ENCODE measurements at regions not wholly inside any gene's neighbourhood (a gene's known extent, or its start where the extent isn't known, plus 50 kb on each side); places are given as distances from the start of the nearest gene placed in this dataset.
A peak's percentile ranks its signal among the peaks of the same experiment; 100 is the strongest.

DNA sequence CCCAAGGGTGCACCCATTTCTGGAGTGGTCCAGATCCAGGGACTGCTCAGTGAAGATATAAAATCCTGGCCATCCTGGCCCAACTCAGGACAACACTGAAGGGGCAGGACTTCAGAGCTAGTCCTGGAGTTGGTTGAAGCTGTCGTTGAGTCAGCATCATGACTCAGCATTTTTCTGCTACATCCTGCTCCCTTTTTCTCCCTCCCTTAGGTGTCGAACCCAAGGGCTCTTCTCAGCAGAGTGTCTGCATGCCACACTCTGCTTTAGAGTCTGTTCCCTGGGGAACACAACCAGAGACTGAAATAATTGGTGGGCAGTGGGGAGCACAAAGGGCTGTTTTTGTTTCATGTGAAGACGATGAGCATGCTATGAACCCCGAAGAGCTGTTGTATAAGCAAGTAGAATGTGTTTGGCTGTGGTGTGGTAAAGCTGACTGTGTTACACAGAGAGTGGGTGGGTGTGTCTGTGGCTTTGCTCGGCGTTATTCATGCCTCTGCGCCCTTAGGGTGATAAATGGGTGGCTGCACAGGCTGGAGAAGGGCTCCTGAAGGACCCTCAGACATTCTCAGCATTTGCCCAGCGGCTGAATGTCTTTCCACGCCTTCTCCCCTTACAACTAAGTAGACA is 167.2 kb downstream of the CYYR1 start:
- Histone ChIP-seq H3K79me1 (ENCODE audit: low read length) (peaks cover 15% of the 10 kb centered on the region), H3K9me3 (ENCODE audit: insufficient read depth, low read depth, low read length) (no peaks in the 10 kb centered on the region), H2BK5ac (ENCODE audit: low read depth, low read length, poor library complexity) (peak overlapping the region; percentile 83), H3K18ac (ENCODE audit: low read length) (peak overlapping the region; percentile 73), H3K36me3 (ENCODE audit: control insufficient read depth in 1 of 2, insufficient read depth in 2 of 2, low read length in 2 of 2) (no peaks in the 10 kb centered on the region), H4K12ac (ENCODE audit: low read depth, low read length) (no peak overlapping the region), H3K79me2 (ENCODE audit: control insufficient read depth, insufficient read depth, low read length, poor library complexity) (peaks cover 3% of the 10 kb centered on the region), H3K4me1 (ENCODE audit: control insufficient read depth in 1 of 2, insufficient read depth in 2 of 2, low read length in 2 of 2) (peaks cover 25 to 26% of the 10 kb centered on the region in 2 experiments), H4K91ac (ENCODE audit: low read depth, low read length) (peak overlapping the region; percentile 92), H3K23ac (ENCODE audit: low read length) (no peak overlapping the region), H4K8ac (ENCODE audit: low read depth, low read length) (peak overlapping the region; percentile 74), H3K4me2 (ENCODE audit: low read length) (peak overlapping the region; percentile 44), H3K9ac (ENCODE audit: low read length) (no peak overlapping the region), H3K4ac (ENCODE audit: low read depth, low read length) (no peak overlapping the region), H3K27me3 (ENCODE audit: insufficient read depth, low read length) (no peaks in the 10 kb centered on the region), H2BK12ac (ENCODE audit: low read length) (peak overlapping the region; percentile 83), H2AFZ (ENCODE audit: insufficient read depth, low read length, poor library complexity) (peak overlapping the region; percentile 43), H3K14ac (ENCODE audit: low read length) (peak overlapping the region; percentile 87), H2AK5ac (ENCODE audit: low read length) (no peak overlapping the region), H2BK120ac (ENCODE audit: insufficient read depth, low read length, poor library complexity) (peak overlapping the region; percentile 89), H3K4me3 (ENCODE audit: low read depth, low read length) (no peak overlapping the region), H3K27ac (ENCODE audit: low read depth, low read length) (peak overlapping the region; percentile 73)
- DNase-seq, result peak; percentile 83 to 90
- no CpG with 5 or more reads among the region's 9 CpGs for WGBS (ENCODE audit: extremely low coverage, insufficient coverage, insufficient read length)

- H3K79me2 ChIP-seq (ENCODE audit: control insufficient read depth, insufficient read depth, low read length, poor library complexity), result peaks cover 3% of the 10 kb centered on the region
Observed at GRCh38 chr21:26405071-26405470, 168.0 kb downstream of the CYYR1 start.

DNA sequence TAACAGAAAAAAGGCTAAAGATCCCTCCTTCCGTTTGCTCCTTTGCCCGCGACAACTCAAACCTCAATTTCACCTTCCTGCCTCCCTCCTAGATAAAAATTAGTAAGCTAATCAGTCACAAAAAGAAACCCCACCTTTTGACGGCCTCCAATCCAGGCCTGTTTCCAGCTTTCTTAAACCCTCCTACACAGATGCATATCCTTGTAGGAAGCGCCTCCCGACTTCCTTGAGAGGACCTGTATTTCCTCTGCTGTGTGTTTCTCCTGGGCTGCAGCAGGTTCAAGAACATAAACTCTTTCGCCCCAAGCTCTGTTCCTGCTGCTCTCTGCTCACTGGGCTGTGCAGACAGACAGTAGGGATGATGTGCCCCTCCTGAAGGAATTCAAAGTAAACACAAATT is 168.8 kb downstream of the CYYR1 start:
- H2BK12ac ChIP-seq (ENCODE audit: low read length), result peak overlapping the region; percentile 75
- no peak for DNase-seq
- no peak overlapping the region for H3K4me2 ChIP-seq (ENCODE audit: low read length)
- H3K9me3 ChIP-seq (ENCODE audit: insufficient read depth, low read depth, low read length), result no peaks in the 10 kb centered on the region
- no peaks in the 10 kb centered on the region for H3K36me3 ChIP-seq (ENCODE audit: control insufficient read depth in 1 of 2, insufficient read depth in 2 of 2, low read length in 2 of 2)
- H3K4me1 ChIP-seq (ENCODE audit: control insufficient read depth in 1 of 2, insufficient read depth in 2 of 2, low read length in 2 of 2), result peaks cover 25 to 26% of the 10 kb centered on the region in 2 experiments
- H3K9ac ChIP-seq (ENCODE audit: low read length), result no peak overlapping the region
- peaks cover 3% of the 10 kb centered on the region for H3K79me2 ChIP-seq (ENCODE audit: control insufficient read depth, insufficient read depth, low read length, poor library complexity)
- peaks cover 15% of the 10 kb centered on the region for H3K79me1 ChIP-seq (ENCODE audit: low read length)
- H3K4me3 ChIP-seq (ENCODE audit: low read depth, low read length), result no peak overlapping the region
- H4K12ac ChIP-seq (ENCODE audit: low read depth, low read length), result no peak overlapping the region
- H3K4ac ChIP-seq (ENCODE audit: low read depth, low read length), result no peak overlapping the region
- H2BK5ac ChIP-seq (ENCODE audit: low read depth, low read length, poor library complexity), result peak overlapping the region; percentile 23
- H3K27me3 ChIP-seq (ENCODE audit: insufficient read depth, low read length), result no peaks in the 10 kb centered on the region
- H3K27ac ChIP-seq (ENCODE audit: low read depth, low read length), result peak overlapping the region; percentile 49
- no peak overlapping the region for H2AFZ ChIP-seq (ENCODE audit: insufficient read depth, low read length, poor library complexity)
- no CpG with 5 or more reads among the region's 7 CpGs for WGBS (ENCODE audit: extremely low coverage, insufficient coverage, insufficient read length)
- H3K14ac ChIP-seq (ENCODE audit: low read length), result peak overlapping the region; percentile 61
- H4K8ac ChIP-seq (ENCODE audit: low read depth, low read length), result peak overlapping the region; percentile 55
- H3K23ac ChIP-seq (ENCODE audit: low read length), result no peak overlapping the region
- peak overlapping the region; percentile 36 for H4K91ac ChIP-seq (ENCODE audit: low read depth, low read length)
- H2BK120ac ChIP-seq (ENCODE audit: insufficient read depth, low read length, poor library complexity), result peak overlapping the region; percentile 16
- no peak overlapping the region for H3K18ac ChIP-seq (ENCODE audit: low read length)
- H2AK5ac ChIP-seq (ENCODE audit: low read length), result no peak overlapping the region

More at GRCh38 chr21:26405071-26405470, 168.0 kb downstream of the CYYR1 start:
- H3K36me3 ChIP-seq (ENCODE audit: control insufficient read depth in 1 of 2, insufficient read depth in 2 of 2, low read length in 2 of 2), result no peaks in the 10 kb centered on the region
- peak overlapping the region; percentile 73 for H3K27ac ChIP-seq (ENCODE audit: low read depth, low read length)
- H3K27me3 ChIP-seq (ENCODE audit: insufficient read depth, low read length), result no peaks in the 10 kb centered on the region
- no peak overlapping the region for H3K9ac ChIP-seq (ENCODE audit: low read length)
- no peak overlapping the region for H2BK12ac ChIP-seq (ENCODE audit: low read length)
- no peak overlapping the region for H3K4me2 ChIP-seq (ENCODE audit: low read length)
- H3K4me3 ChIP-seq (ENCODE audit: low read depth, low read length), result no peak overlapping the region
- H3K23ac ChIP-seq (ENCODE audit: low read length), result no peak overlapping the region
- H3K14ac ChIP-seq (ENCODE audit: low read length), result no peak overlapping the region
- H2AFZ ChIP-seq (ENCODE audit: insufficient read depth, low read length, poor library complexity), result no peak overlapping the region
- no CpG with 5 or more reads among the region's 4 CpGs for WGBS (ENCODE audit: extremely low coverage, insufficient coverage, insufficient read length)
- no peak overlapping the region for H4K91ac ChIP-seq (ENCODE audit: low read depth, low read length)
- H3K18ac ChIP-seq (ENCODE audit: low read length), result no peak overlapping the region
- peaks cover 15% of the 10 kb centered on the region for H3K79me1 ChIP-seq (ENCODE audit: low read length)
- H3K4ac ChIP-seq (ENCODE audit: low read depth, low read length), result no peak overlapping the region
- H3K9me3 ChIP-seq (ENCODE audit: insufficient read depth, low read depth, low read length), result no peaks in the 10 kb centered on the region
- H2BK5ac ChIP-seq (ENCODE audit: low read depth, low read length, poor library complexity), result no peak overlapping the region
- no peak overlapping the region for H2AK5ac ChIP-seq (ENCODE audit: low read length)
- no peak overlapping the region for H2BK120ac ChIP-seq (ENCODE audit: insufficient read depth, low read length, poor library complexity)
- peak; percentile 83 to 92 for DNase-seq
- H3K4me1 ChIP-seq (ENCODE audit: control insufficient read depth in 1 of 2, insufficient read depth in 2 of 2, low read length in 2 of 2), result peaks cover 25 to 26% of the 10 kb centered on the region in 2 experiments
- H4K12ac ChIP-seq (ENCODE audit: low read depth, low read length), result no peak overlapping the region
- no peak overlapping the region for H4K8ac ChIP-seq (ENCODE audit: low read depth, low read length)

DNA sequence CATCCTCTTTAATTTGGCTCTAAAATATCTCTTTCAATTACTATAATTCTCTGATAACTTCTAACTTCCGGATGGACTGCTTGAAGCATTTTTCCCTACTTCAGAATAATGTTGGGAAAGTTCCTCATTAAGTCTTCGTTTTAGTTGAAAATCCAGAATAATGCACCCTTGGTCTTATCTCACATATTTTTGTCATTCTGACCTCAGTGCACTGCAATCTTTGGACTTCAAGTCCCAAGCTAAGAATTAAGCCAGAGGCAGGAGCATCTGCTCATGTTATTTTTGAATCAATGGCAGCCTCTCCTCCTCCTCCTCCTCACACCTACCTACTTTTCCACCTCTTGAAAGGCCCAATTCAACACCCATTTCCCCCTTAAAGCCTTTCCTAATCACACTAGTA is 169.8 kb downstream of the CYYR1 start:
- peaks cover 15% of the 10 kb centered on the region for H3K79me1 ChIP-seq (ENCODE audit: low read length)
- H3K27me3 ChIP-seq (ENCODE audit: insufficient read depth, low read length), result no peaks in the 10 kb centered on the region
- H2BK12ac ChIP-seq (ENCODE audit: low read length), result no peak overlapping the region
- H3K9me3 ChIP-seq (ENCODE audit: insufficient read depth, low read depth, low read length), result no peaks in the 10 kb centered on the region
- no peak overlapping the region for H3K4ac ChIP-seq (ENCODE audit: low read depth, low read length)
- no peak overlapping the region for H4K12ac ChIP-seq (ENCODE audit: low read depth, low read length)
- no peak overlapping the region for H2BK5ac ChIP-seq (ENCODE audit: low read depth, low read length, poor library complexity)
- no peak overlapping the region for H3K27ac ChIP-seq (ENCODE audit: low read depth, low read length)
- peak overlapping the region; percentile 6 for H2BK120ac ChIP-seq (ENCODE audit: insufficient read depth, low read length, poor library complexity)
- H4K91ac ChIP-seq (ENCODE audit: low read depth, low read length), result peak overlapping the region; percentile 36
- H3K23ac ChIP-seq (ENCODE audit: low read length), result no peak overlapping the region
- H3K36me3 ChIP-seq (ENCODE audit: control insufficient read depth in 1 of 2, insufficient read depth in 2 of 2, low read length in 2 of 2), result no peaks in the 10 kb centered on the region
- no CpG with 5 or more reads among the region's 2 CpGs for WGBS (ENCODE audit: extremely low coverage, insufficient coverage, insufficient read length)
- H4K8ac ChIP-seq (ENCODE audit: low read depth, low read length), result no peak overlapping the region
- H3K9ac ChIP-seq (ENCODE audit: low read length), result no peak overlapping the region
- H2AK5ac ChIP-seq (ENCODE audit: low read length), result no peak overlapping the region
- no peak overlapping the region for H2AFZ ChIP-seq (ENCODE audit: insufficient read depth, low read length, poor library complexity)
- peak overlapping the region; percentile 13 for H3K18ac ChIP-seq (ENCODE audit: low read length)
- peaks cover 3% of the 10 kb centered on the region for H3K79me2 ChIP-seq (ENCODE audit: control insufficient read depth, insufficient read depth, low read length, poor library complexity)
- H3K4me1 ChIP-seq (ENCODE audit: control insufficient read depth in 1 of 2, insufficient read depth in 2 of 2, low read length in 2 of 2), result peaks cover 25 to 26% of the 10 kb centered on the region in 2 experiments
- H3K4me3 ChIP-seq (ENCODE audit: low read depth, low read length), result no peak overlapping the region
- DNase-seq, result peak; percentile 42 to 86
- no peak overlapping the region for H3K4me2 ChIP-seq (ENCODE audit: low read length)
- no peak overlapping the region for H3K14ac ChIP-seq (ENCODE audit: low read length)

Data from trophoblast cell (in vitro differentiated cells and primary cell).